NCI-H526 treated with DMSO at 0.1 percent for 48 hours (cell line): ENCODE measurements at regions not wholly inside any gene's neighbourhood (a gene's known extent, or its start where the extent isn't known, plus 50 kb on each side); places are given as distances from the start of the nearest gene placed in this dataset.
A peak's percentile ranks its signal among the peaks of the same experiment; 100 is the strongest.

Experiments used
- DNase-seq: peaks from one replicate; lab custom pipeline; 2025; lab: John Stamatoyannopoulos, UW

- no peak for DNase-seq
These were observed 472.8 kb downstream of the CCDC171 start for GRCh38 chr9:16025627-16026026.

GRCh38 chr9:16026886-16027285 is 474.0 kb downstream of the CCDC171 start:
- DNase-seq: no peak

GRCh38 chr9:16028548-16028947 is 475.7 kb downstream of the CCDC171 start:
- no peak for DNase-seq

- no peak for DNase-seq
These were observed 476.3 kb downstream of the CCDC171 start for GRCh38 chr9:16029046-16029615.

GRCh38 chr9:16029796-16030363 is 477.0 kb downstream of the CCDC171 start:
- no peak for DNase-seq

- no peak for DNase-seq
These were observed 477.8 kb downstream of the CCDC171 start for GRCh38 chr9:16030528-16031185.

GRCh38 chr9:16031486-16031885 is 478.6 kb downstream of the CCDC171 start:
- DNase-seq: no peak

GRCh38 chr9:16031971-16032370 is 479.1 kb downstream of the CCDC171 start:
- DNase-seq: no peak

- DNase-seq: no peak
These were observed 480.0 kb downstream of the CCDC171 start for GRCh38 chr9:16032799-16033198.

GRCh38 chr9:16033253-16033652 is 480.4 kb downstream of the CCDC171 start:
- no peak for DNase-seq

- no peak for DNase-seq
These were observed 481.3 kb downstream of the CCDC171 start for GRCh38 chr9:16033921-16034691.

GRCh38 chr9:16039218-16039987 is 486.6 kb downstream of the CCDC171 start:
- peak; percentile 44 for DNase-seq

GRCh38 chr9:16039988-16040761 is 487.3 kb downstream of the CCDC171 start:
- DNase-seq: no peak

- no peak for DNase-seq
These were observed 491.1 kb downstream of the CCDC171 start for GRCh38 chr9:16043756-16044578.

- no peak for DNase-seq
These were observed 491.7 kb downstream of the CCDC171 start for GRCh38 chr9:16044579-16044881.

- no peak for DNase-seq
These were observed 492.9 kb downstream of the CCDC171 start for GRCh38 chr9:16045651-16046280.

- no peak for DNase-seq
These were observed 493.9 kb downstream of the CCDC171 start for GRCh38 chr9:16046713-16047112.

GRCh38 chr9:16048129-16048528 is 495.3 kb downstream of the CCDC171 start:
- no peak for DNase-seq

GRCh38 chr9:16052146-16052545 is 499.3 kb downstream of the CCDC171 start:
- no peak for DNase-seq
